ENCODE measurements at regions not wholly inside any gene's neighbourhood (a gene's known extent, or its start where the extent isn't known, plus 50 kb on each side); places are given as distances from the start of the nearest gene placed in this dataset.
"Not testable (repeated sequence)": the region's sequence is repeated elsewhere in the genome, so short reads cannot be mapped to it uniquely, and the experiment has no call there.

GRCh38 chr2:224134003-224134734 lies 95.1 kb upstream of the SERPINE2 start:
- no peak for DNase-seq (ENCODE audit: low spot score)
- intact Hi-C loops (cut with DNase I), result no loop called here

GRCh38 chr2:224133387-224133786 lies 94.3 kb upstream of the SERPINE2 start:
- DNase-seq (ENCODE audit: low spot score), result no peak
- intact Hi-C loops (cut with DNase I), result no loop called here

- no peak for DNase-seq (ENCODE audit: low spot score)
- intact Hi-C loops (cut with DNase I), result no loop called here
These were observed 88.9 kb upstream of the SERPINE2 start for GRCh38 chr2:224127871-224128501.

GRCh38 chr2:224126440-224126839 lies 87.4 kb upstream of the SERPINE2 start:
- intact Hi-C loops (cut with DNase I), result no loop called here
- no peak for DNase-seq (ENCODE audit: low spot score)

GRCh38 chr2:224126003-224126402 lies 86.9 kb upstream of the SERPINE2 start:
- intact Hi-C loops (cut with DNase I), result no loop called here
- DNase-seq (ENCODE audit: low spot score), result no peak

- DNase-seq (ENCODE audit: low spot score), result no peak
- intact Hi-C loops (cut with DNase I), result no loop called here
These were observed 83.5 kb upstream of the SERPINE2 start for GRCh38 chr2:224122542-224122941.

GRCh38 chr2:224121406-224122067 lies 82.5 kb upstream of the SERPINE2 start:
- no peak for DNase-seq (ENCODE audit: low spot score)
- intact Hi-C loops (cut with DNase I), result no loop called here

GRCh38 chr2:224120986-224121385 lies 81.9 kb upstream of the SERPINE2 start:
- intact Hi-C loops (cut with DNase I), result no loop called here
- DNase-seq (ENCODE audit: low spot score), result no peak

- intact Hi-C loops (cut with DNase I); DNase-seq (ENCODE audit: low spot score): not testable (repeated sequence)
These were observed 80.8 kb upstream of the SERPINE2 start for GRCh38 chr2:224119846-224120245.

GRCh38 chr2:224114428-224114827 lies 75.3 kb upstream of the SERPINE2 start:
- intact Hi-C loops (cut with DNase I), result no loop called here
- no peak for DNase-seq (ENCODE audit: low spot score)

GRCh38 chr2:224113930-224114329 lies 74.8 kb upstream of the SERPINE2 start:
- DNase-seq (ENCODE audit: low spot score); intact Hi-C loops (cut with DNase I): not testable (repeated sequence)

GRCh38 chr2:224111576-224111975 lies 72.5 kb upstream of the SERPINE2 start:
- DNase-seq (ENCODE audit: low spot score), result no peak
- intact Hi-C loops (cut with DNase I), result no loop called here

- intact Hi-C loops (cut with DNase I), result no loop called here
- DNase-seq (ENCODE audit: low spot score), result no peak
These were observed 71.7 kb upstream of the SERPINE2 start for GRCh38 chr2:224110811-224111210.

GRCh38 chr2:224109751-224110150 lies 70.7 kb upstream of the SERPINE2 start:
- no peak for DNase-seq (ENCODE audit: low spot score)
- intact Hi-C loops (cut with DNase I), result no loop called here

- intact Hi-C loops (cut with DNase I), result no loop called here
- DNase-seq (ENCODE audit: low spot score), result no peak
These were observed 67.7 kb upstream of the SERPINE2 start for GRCh38 chr2:224106794-224107193.

GRCh38 chr2:224104668-224105386 lies 65.7 kb upstream of the SERPINE2 start:
- intact Hi-C loops (cut with DNase I), result no loop called here
- no peak for DNase-seq (ENCODE audit: low spot score)

- DNase-seq (ENCODE audit: low spot score), result no peak
- intact Hi-C loops (cut with DNase I), result no loop called here
These were observed 64.6 kb upstream of the SERPINE2 start for GRCh38 chr2:224103651-224104050.

GRCh38 chr2:224102991-224103390 lies 63.9 kb upstream of the SERPINE2 start:
- DNase-seq (ENCODE audit: low spot score), result no peak
- intact Hi-C loops (cut with DNase I), result no loop called here

- no peak for DNase-seq (ENCODE audit: low spot score)
- intact Hi-C loops (cut with DNase I), result no loop called here
These were observed 62.9 kb upstream of the SERPINE2 start for GRCh38 chr2:224101820-224102630.

Data from posterior vena cava (tissue), 2 donors.